GM12874 (cell line): ENCODE measurements at regions not wholly inside any gene's neighbourhood (a gene's known extent, or its start where the extent isn't known, plus 50 kb on each side); places are given as distances from the start of the nearest gene placed in this dataset.

ENCODE experiments used
- CTCF ChIP-seq: IDR thresholded peaks from 2 replicates; pipeline ENCODE4 v1.5.1; 2011; ENCODE audit warnings: low read depth, mild to moderate bottlenecking, control low read depth, low read length, moderate library complexity; ENCODE audit not compliant: insufficient read depth

GRCh38 chr9:109682227-109682626 lies 97.8 kb upstream of the PALM2AKAP2 start:
- TF ChIP-seq CTCF: no peak

GRCh38 chr9:109683521-109683920 lies 96.5 kb upstream of the PALM2AKAP2 start:
- no peak for TF ChIP-seq CTCF

- TF ChIP-seq CTCF: no peak
Measured at GRCh38 chr9:109689701-109690100, 90.3 kb upstream of the PALM2AKAP2 start.

GRCh38 chr9:109699019-109699418 lies 81.0 kb upstream of the PALM2AKAP2 start:
- no peak for TF ChIP-seq CTCF

GRCh38 chr9:109704546-109704945 lies 75.5 kb upstream of the PALM2AKAP2 start:
- TF ChIP-seq CTCF: no peak

- no peak for TF ChIP-seq CTCF
Measured at GRCh38 chr9:109705515-109705914, 74.5 kb upstream of the PALM2AKAP2 start.

GRCh38 chr9:109707355-109707754 lies 72.6 kb upstream of the PALM2AKAP2 start:
- TF ChIP-seq CTCF: no peak
